OCI-LY3 (cell line): ENCODE measurements at regions not wholly inside any gene's neighbourhood (a gene's known extent, or its start where the extent isn't known, plus 50 kb on each side); places are given as distances from the start of the nearest gene placed in this dataset.

Source experiments
- EZH2phosphoT487 ChIP-seq: fragments of 200-600 bp; shearing (Covaris generic); IDR thresholded peaks from 2 replicates; pipeline ENCODE4 v1.6.1; 2018; ENCODE audit warnings: antibody characterized with exemption, mixed run types, low read depth
- TF ChIP-seq, protein P1 (sequence below): fragments of 200-600, 300-600 bp; sonication (generic); IDR thresholded peaks from 2 replicates; pipeline ENCODE4 v1.5.1; 2014; ENCODE audit warnings: antibody characterized with exemption, low read length, low read depth

DNA sequence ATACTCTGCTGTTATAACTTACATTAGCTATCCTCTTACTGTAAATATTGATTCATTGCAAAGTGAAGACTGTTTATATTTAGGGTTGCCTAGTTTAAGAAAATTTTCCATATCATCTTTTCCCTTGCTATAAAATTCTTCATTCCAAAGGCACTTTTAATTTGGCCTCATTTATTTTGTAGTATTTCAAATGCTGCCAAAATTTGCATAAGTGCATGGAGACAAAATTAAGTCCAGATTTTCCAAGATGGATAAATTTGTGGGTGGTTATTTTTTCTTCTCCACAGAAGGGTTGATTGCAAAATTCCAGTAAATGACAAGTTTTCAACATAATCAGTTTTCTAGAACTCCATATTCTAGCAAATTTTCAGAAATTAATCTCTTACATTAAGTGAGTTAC lies 141.5 kb upstream of the MTAP start:
- TF ChIP-seq, protein P1, sequence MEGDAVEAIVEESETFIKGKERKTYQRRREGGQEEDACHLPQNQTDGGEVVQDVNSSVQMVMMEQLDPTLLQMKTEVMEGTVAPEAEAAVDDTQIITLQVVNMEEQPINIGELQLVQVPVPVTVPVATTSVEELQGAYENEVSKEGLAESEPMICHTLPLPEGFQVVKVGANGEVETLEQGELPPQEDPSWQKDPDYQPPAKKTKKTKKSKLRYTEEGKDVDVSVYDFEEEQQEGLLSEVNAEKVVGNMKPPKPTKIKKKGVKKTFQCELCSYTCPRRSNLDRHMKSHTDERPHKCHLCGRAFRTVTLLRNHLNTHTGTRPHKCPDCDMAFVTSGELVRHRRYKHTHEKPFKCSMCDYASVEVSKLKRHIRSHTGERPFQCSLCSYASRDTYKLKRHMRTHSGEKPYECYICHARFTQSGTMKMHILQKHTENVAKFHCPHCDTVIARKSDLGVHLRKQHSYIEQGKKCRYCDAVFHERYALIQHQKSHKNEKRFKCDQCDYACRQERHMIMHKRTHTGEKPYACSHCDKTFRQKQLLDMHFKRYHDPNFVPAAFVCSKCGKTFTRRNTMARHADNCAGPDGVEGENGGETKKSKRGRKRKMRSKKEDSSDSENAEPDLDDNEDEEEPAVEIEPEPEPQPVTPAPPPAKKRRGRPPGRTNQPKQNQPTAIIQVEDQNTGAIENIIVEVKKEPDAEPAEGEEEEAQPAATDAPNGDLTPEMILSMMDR, result no peak
- no peak for TF ChIP-seq EZH2phosphoT487
